ENCODE measurements at regions not wholly inside any gene's neighbourhood (a gene's known extent, or its start where the extent isn't known, plus 50 kb on each side); places are given as distances from the start of the nearest gene placed in this dataset.

DNA sequence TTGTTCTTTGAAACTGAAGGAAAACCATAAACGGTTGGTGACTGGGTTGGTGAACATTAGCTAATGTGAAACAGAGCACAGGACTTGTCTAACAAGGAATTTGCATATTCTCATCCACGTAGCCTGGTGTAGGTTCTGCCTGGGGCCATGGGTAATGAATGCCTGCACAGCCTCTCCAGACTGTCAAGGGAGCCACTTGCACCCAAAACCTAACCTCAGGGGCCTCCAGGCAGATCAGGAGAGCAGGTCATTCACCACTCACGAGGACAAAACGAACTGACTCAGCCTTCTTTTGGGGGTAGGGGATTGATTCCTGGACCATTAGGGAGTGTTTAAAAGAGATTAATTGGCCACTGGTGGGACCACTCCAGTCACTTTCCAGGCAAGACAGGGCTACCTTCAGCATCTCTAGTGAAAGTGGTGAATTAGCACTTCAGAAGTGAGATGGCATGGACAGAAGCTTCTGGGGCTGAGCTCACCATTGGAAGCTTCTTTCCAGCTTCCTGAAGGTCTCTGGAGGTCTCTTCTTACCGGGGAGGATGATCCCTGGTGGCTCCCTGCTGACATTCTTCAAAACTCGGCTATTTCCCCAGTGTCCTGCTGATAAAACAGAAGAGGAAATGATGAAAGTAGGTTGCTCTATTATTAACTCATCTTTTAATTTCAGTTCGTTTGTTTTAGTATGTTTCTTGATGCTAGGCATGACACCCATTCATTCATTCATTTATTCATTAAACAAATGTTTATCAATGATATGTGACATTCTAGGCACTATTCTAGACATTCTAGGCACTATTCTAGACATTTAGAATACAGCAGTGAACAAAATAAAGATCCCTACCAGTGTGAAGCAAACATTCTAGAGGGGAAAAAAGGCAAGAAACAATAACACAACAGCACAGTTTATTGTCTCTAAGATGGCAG, 104.5 kb upstream of the LNX1 start:
- Histone ChIP-seq H3K9me3 (no peaks in the 10 kb centered on the region), H3K4me3 (no peak overlapping the region), H3K36me3 (no peaks in the 10 kb centered on the region), H3K4me1 (peaks cover 0 to 7% (median 0%) of the 10 kb centered on the region in 4 donors), H3K27me3 (no peaks in the 10 kb centered on the region), H3K27ac (no peak overlapping the region)
- WGBS, 2 donors: 46 to 51% methylated on average over 7 of the region's 7 CpGs
- TF ChIP-seq CTCF (IDR thresholded peaks at IDR 0.05) (no peak), EP300 (IDR thresholded peaks at IDR 0.05) (no peak), POLR2A (IDR thresholded peaks at IDR 0.05) (no peak)
- DNase-seq (ENCODE audit: low spot score in 2 of 2): no peak

- no peak for DNase-seq (ENCODE audit: low spot score in 2 of 2)
- Histone ChIP-seq H3K9me3 (no peaks in the 10 kb centered on the region), H3K27ac (no peak overlapping the region), H3K36me3 (no peaks in the 10 kb centered on the region), H3K4me3 (no peak overlapping the region), H3K27me3 (no peaks in the 10 kb centered on the region), H3K4me1 (peaks cover 0 to 7% (median 0%) of the 10 kb centered on the region in 4 donors)
- 94 to 98% methylated on average over 2 of the region's 2 CpGs for WGBS, 2 donors
- TF ChIP-seq CTCF (IDR thresholded peaks at IDR 0.05) (no peak), POLR2A (IDR thresholded peaks at IDR 0.05) (no peak), EP300 (IDR thresholded peaks at IDR 0.05) (no peak)
Measured at GRCh38 chr4:53694666-53695065, 103.4 kb upstream of the LNX1 start.

DNA sequence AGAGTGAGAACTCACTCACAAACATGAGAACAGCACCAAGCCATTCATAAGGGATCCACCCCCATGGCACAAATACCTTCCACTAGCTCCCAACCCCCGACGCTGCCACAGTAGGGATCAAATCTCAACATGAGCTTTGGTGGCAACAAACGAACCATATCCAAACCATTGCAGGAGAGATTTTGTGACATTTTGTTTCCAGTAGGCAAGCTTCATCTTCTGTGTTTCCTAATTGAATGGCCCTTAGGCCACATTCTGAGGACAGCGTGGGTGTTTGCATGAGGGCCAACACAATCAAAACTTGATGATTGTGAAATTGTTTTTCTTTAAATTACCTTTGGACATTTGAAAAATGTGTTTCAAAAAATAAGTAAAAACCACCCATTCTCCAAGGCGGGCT, 102.6 kb upstream of the LNX1 start:
- no peak overlapping the region for H3K4me3 ChIP-seq
- H3K27ac ChIP-seq: no peak overlapping the region
- H3K36me3 ChIP-seq: no peaks in the 10 kb centered on the region
- H3K4me1 ChIP-seq: peaks cover 0 to 7% (median 0%) of the 10 kb centered on the region in 4 donors
- no peak for TF ChIP-seq CTCF (IDR thresholded peaks at IDR 0.05)
- no peak for TF ChIP-seq EP300 (IDR thresholded peaks at IDR 0.05)
- TF ChIP-seq POLR2A (IDR thresholded peaks at IDR 0.05): no peak
- DNase-seq (ENCODE audit: low spot score in 2 of 2): no peak
- no peaks in the 10 kb centered on the region for H3K9me3 ChIP-seq
- 78 to 83% methylated on average over 5 of the region's 5 CpGs for WGBS, 2 donors
- no peaks in the 10 kb centered on the region for H3K27me3 ChIP-seq

DNA sequence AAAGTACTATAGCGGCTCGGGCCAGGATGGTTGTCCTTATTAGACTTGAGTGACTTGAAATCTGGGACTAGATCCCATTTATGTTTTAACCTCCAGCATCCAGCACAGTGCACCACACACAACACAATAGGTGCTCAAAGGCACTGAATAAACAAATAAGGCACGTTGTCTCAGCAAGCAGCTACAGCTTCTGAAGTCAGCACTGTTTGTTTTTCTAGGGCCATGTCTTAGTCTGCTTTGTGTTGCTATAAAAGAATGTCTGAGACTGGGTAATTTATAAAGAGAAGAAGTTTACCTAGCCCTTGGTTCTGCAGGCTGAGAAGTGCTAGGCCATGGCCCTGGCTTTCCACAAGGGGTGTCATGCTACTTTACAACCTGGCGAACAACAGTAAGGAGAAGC, 102.1 kb upstream of the LNX1 start:
- Histone ChIP-seq H3K9me3 (no peaks in the 10 kb centered on the region), H3K4me3 (no peak overlapping the region), H3K4me1 (peaks cover 0 to 6% (median 0%) of the 10 kb centered on the region in 4 donors), H3K27ac (no peak overlapping the region), H3K27me3 (no peaks in the 10 kb centered on the region), H3K36me3 (no peaks in the 10 kb centered on the region)
- 78 to 81% methylated on average over 4 of the region's 4 CpGs for WGBS, 2 donors
- TF ChIP-seq EP300 (IDR thresholded peaks at IDR 0.05): no peak
- no peak for TF ChIP-seq POLR2A (IDR thresholded peaks at IDR 0.05)
- no peak for TF ChIP-seq CTCF (IDR thresholded peaks at IDR 0.05)
- no peak for DNase-seq (ENCODE audit: low spot score in 2 of 2)

- no peak for DNase-seq (ENCODE audit: low spot score in 2 of 2)
- Histone ChIP-seq H3K27me3 (no peaks in the 10 kb centered on the region), H3K36me3 (no peaks in the 10 kb centered on the region), H3K4me1 (peaks cover 0 to 4% (median 0%) of the 10 kb centered on the region in 4 donors), H3K4me3 (no peak overlapping the region), H3K9me3 (no peaks in the 10 kb centered on the region), H3K27ac (peak overlapping the region in 1 of 4 donors; percentile 55)
- 24 to 41% methylated on average over 2 of the region's 2 CpGs for WGBS, 2 donors
- TF ChIP-seq CTCF (IDR thresholded peaks at IDR 0.05): no peak
- TF ChIP-seq EP300 (IDR thresholded peaks at IDR 0.05): no peak
- TF ChIP-seq POLR2A (IDR thresholded peaks at IDR 0.05): no peak
Measured at GRCh38 chr4:53688186-53688790, 97.0 kb upstream of the LNX1 start.

Data from tibial nerve (tissue), 4 donors.